Stimulated activated CD8-positive, alpha-beta memory T cell treated with anti-CD3 and anti-CD28 coated beads, Interleukin-15, amount 100 ng/mL, for 4 hours (primary cell): ENCODE measurements at regions not wholly inside any gene's neighbourhood (a gene's known extent, or its start where the extent isn't known, plus 50 kb on each side); places are given as distances from the start of the nearest gene placed in this dataset.

ENCODE experiments used
- DNase-seq, 2 donors: peaks; one replicate each; pipeline ENCODE4 v3.0.0-alpha.2; 2020; ENCODE audit warnings: low read depth in 2 of 2

- DNase-seq = no peak
Measured at GRCh38 chr7:33754933-33755928, 150.1 kb upstream of the BMPER start.

GRCh38 chr7:33757050-33757449 lies 148.3 kb upstream of the BMPER start:
- no peak for DNase-seq

- no peak for DNase-seq
Measured at GRCh38 chr7:33757563-33758165, 147.7 kb upstream of the BMPER start.

GRCh38 chr7:33760146-33760545 lies 145.2 kb upstream of the BMPER start:
- no peak for DNase-seq

- DNase-seq = no peak
Measured at GRCh38 chr7:33760834-33761233, 144.5 kb upstream of the BMPER start.

- no peak for DNase-seq
Measured at GRCh38 chr7:33761449-33762080, 143.8 kb upstream of the BMPER start.

- DNase-seq = no peak
Measured at GRCh38 chr7:33762151-33762910, 143.0 kb upstream of the BMPER start.

- DNase-seq = no peak
Measured at GRCh38 chr7:33762911-33763306, 142.4 kb upstream of the BMPER start.

GRCh38 chr7:33764752-33765451 lies 140.4 kb upstream of the BMPER start:
- no peak for DNase-seq

GRCh38 chr7:33766405-33766804 lies 138.9 kb upstream of the BMPER start:
- no peak for DNase-seq

- DNase-seq = no peak
Measured at GRCh38 chr7:33769930-33770329, 135.4 kb upstream of the BMPER start.

GRCh38 chr7:33770576-33770975 lies 134.8 kb upstream of the BMPER start:
- no peak for DNase-seq

- no peak for DNase-seq
Measured at GRCh38 chr7:33771422-33771821, 133.9 kb upstream of the BMPER start.

GRCh38 chr7:33773053-33773452 lies 132.3 kb upstream of the BMPER start:
- no peak for DNase-seq

- no peak for DNase-seq
Measured at GRCh38 chr7:33774762-33775523, 130.4 kb upstream of the BMPER start.

- no peak for DNase-seq
Measured at GRCh38 chr7:33775790-33776189, 129.5 kb upstream of the BMPER start.

- no peak for DNase-seq
Measured at GRCh38 chr7:33776788-33777187, 128.6 kb upstream of the BMPER start.

- no peak for DNase-seq
Measured at GRCh38 chr7:33778195-33778594, 127.1 kb upstream of the BMPER start.

- no peak for DNase-seq
Measured at GRCh38 chr7:33779216-33779615, 126.1 kb upstream of the BMPER start.

GRCh38 chr7:33781167-33781566 lies 124.2 kb upstream of the BMPER start:
- DNase-seq = no peak

GRCh38 chr7:33781796-33782195 lies 123.5 kb upstream of the BMPER start:
- no peak for DNase-seq
